Vagina (tissue), 2 donors: ENCODE measurements at regions not wholly inside any gene's neighbourhood (a gene's known extent, or its start where the extent isn't known, plus 50 kb on each side); places are given as distances from the start of the nearest gene placed in this dataset.

Experiments used
- DNase-seq, 2 donors: peaks; one replicate each; pipeline ENCODE4 v3.0.0-alpha.2; 2017; ENCODE audit errors: extremely low spot score in 2 of 2
- H3K27ac ChIP-seq: fragments of 200-600 bp; sonication (generic); one replicate; pipeline ENCODE4 v1.5.1; 2019
- H3K27me3 ChIP-seq: fragments of 200-600 bp; sonication (generic); one replicate; pipeline ENCODE4 v1.5.1; 2019
- H3K36me3 ChIP-seq, 2 donors: fragments of 200-600 bp; sonication (generic); one replicate each; pipeline ENCODE4 v1.5.1; 2017 to 2019
- H3K4me1 ChIP-seq: fragments of 200-600 bp; sonication (generic); one replicate; pipeline ENCODE4 v1.5.1; 2019
- H3K4me3 ChIP-seq, 2 donors: fragments of 200-600 bp; sonication (generic); 1 replicate in 1 of 2; 2 replicates in 1 of 2; pipeline ENCODE4 v1.5.1; 2016 to 2019
- H3K9me3 ChIP-seq: fragments of 200-600 bp; sonication (generic); one replicate; pipeline ENCODE4 v1.5.1; 2019
- POLR2A ChIP-seq, 2 donors: fragments of 450-650 bp; IDR thresholded peaks; one replicate each; pipeline ENCODE4 v1.6.1; 2017; ENCODE audit warnings: antibody characterized with exemption in 2 of 2, mild to moderate bottlenecking in 2 of 2, moderate library complexity in 2 of 2
- POLR2AphosphoS5 ChIP-seq, 2 donors: sonication (generic); formaldehyde crosslinking; IDR thresholded peaks; one replicate each; pipeline ENCODE4 v1.9.0; 2017; ENCODE audit warnings: antibody characterized with exemption in 2 of 2, mild to moderate bottlenecking in 2 of 2, low read depth in 1 of 2; ENCODE audit not compliant: insufficient read depth in 1 of 2
- intact Hi-C: fragments of 100-400 bp; cut with DNase I; formaldehyde crosslinking; loops from one replicate; pipeline ENCODE4 v1.15.1; 2023
- TF ChIP-seq, protein P1 (sequence below), 3 experiments: fragments of 450-650 bp in 2 of 3; fragments of 200-600 bp in 1 of 3; sonication (generic) in 1 of 3; IDR thresholded peaks; one replicate each; pipeline ENCODE4 v1.5.1; 2017 to 2019; ENCODE audit warnings: antibody characterized with exemption in 3 of 3, mild to moderate bottlenecking in 2 of 3, moderate library complexity in 2 of 3

DNA sequence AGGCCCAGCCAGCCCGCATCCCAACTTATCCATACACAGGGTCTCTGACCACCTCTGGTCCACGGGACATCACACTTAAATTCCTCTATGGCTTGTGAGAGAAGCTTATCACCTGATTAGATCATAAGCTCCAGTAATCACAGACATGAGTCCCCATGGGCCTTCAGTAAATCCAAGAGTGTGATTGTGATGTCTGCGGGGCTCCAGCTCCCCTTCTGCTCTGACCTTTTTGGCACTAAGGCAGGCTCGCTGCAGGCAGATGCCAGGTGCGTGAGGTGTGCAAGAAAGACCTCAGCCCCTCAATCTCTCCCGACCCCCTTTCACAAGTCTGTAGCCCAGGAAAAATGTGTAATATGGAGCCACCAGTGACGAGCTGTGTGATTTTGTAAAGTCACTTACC lies 127.6 kb upstream of the DUSP22 start:
- H3K4me1 ChIP-seq = no peaks in the 10 kb centered on the region
- intact Hi-C loops = no loop called here
- TF ChIP-seq POLR2A (IDR thresholded peaks at IDR 0.05) = no peak
- no peaks in the 10 kb centered on the region for H3K9me3 ChIP-seq
- H3K27me3 ChIP-seq = no peaks in the 10 kb centered on the region
- H3K4me3 ChIP-seq = no peak overlapping the region
- H3K36me3 ChIP-seq = no peaks in the 10 kb centered on the region
- no peak for DNase-seq
- H3K27ac ChIP-seq = no peak overlapping the region

DNA sequence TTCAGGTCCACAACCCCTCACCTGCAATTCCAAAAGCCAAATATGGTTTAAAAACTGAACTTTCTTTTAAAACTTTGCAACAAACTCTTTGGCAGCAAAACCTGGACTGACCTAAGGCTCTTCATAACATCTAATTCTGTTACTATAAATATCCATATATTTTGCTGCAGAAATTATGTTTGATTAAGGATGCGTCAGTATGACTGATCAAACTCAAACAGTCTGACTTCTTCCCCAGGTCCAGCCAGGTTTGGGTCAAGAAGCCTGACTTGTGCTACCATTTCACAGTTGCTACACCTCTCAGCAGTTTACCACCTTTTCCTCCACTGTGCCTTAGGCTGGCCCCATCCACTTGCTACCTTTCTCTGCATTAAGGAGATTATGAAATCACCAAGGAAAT lies 127.0 kb upstream of the DUSP22 start:
- no peaks in the 10 kb centered on the region for H3K36me3 ChIP-seq
- TF ChIP-seq, protein P1, sequence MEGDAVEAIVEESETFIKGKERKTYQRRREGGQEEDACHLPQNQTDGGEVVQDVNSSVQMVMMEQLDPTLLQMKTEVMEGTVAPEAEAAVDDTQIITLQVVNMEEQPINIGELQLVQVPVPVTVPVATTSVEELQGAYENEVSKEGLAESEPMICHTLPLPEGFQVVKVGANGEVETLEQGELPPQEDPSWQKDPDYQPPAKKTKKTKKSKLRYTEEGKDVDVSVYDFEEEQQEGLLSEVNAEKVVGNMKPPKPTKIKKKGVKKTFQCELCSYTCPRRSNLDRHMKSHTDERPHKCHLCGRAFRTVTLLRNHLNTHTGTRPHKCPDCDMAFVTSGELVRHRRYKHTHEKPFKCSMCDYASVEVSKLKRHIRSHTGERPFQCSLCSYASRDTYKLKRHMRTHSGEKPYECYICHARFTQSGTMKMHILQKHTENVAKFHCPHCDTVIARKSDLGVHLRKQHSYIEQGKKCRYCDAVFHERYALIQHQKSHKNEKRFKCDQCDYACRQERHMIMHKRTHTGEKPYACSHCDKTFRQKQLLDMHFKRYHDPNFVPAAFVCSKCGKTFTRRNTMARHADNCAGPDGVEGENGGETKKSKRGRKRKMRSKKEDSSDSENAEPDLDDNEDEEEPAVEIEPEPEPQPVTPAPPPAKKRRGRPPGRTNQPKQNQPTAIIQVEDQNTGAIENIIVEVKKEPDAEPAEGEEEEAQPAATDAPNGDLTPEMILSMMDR (IDR thresholded peaks at IDR 0.05) = no peak
- no peak for TF ChIP-seq POLR2AphosphoS5 (IDR thresholded peaks at IDR 0.05; ENCODE audit: insufficient read depth in 1 of 2, low read depth in 1 of 2)
- TF ChIP-seq POLR2A (IDR thresholded peaks at IDR 0.05) = no peak
- H3K27ac ChIP-seq = no peak overlapping the region
- H3K4me1 ChIP-seq = no peaks in the 10 kb centered on the region
- no peaks in the 10 kb centered on the region for H3K27me3 ChIP-seq
- H3K9me3 ChIP-seq = no peaks in the 10 kb centered on the region
- intact Hi-C loops = no loop called here
- H3K4me3 ChIP-seq = no peak overlapping the region
- no peak for DNase-seq

DNA sequence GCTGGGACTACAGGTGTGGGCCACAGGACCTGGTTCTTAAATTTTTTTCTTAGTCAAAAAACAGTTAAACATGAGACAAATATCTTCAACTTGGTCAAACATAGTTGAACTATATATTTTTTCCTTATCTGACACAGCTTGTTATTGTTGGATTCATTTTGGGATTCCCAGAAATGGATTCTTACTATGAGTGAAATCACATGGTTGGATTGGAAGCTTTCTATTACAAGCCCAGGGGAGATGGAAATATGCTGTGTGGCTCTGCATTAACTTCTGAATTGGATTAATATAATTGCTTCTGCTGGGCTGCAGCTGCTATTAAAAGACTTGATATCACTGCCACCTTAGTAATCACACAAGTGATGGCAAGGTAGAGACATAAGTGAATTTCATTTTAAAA lies 126.4 kb upstream of the DUSP22 start:
- no peak for DNase-seq
- Histone ChIP-seq H3K27me3 (no peaks in the 10 kb centered on the region), H3K4me3 (no peak overlapping the region), H3K27ac (no peak overlapping the region), H3K36me3 (no peaks in the 10 kb centered on the region), H3K4me1 (no peaks in the 10 kb centered on the region), H3K9me3 (no peaks in the 10 kb centered on the region)
- intact Hi-C loops = no loop called here
- no peak for TF ChIP-seq POLR2AphosphoS5 (IDR thresholded peaks at IDR 0.05; ENCODE audit: insufficient read depth in 1 of 2, low read depth in 1 of 2)

DNA sequence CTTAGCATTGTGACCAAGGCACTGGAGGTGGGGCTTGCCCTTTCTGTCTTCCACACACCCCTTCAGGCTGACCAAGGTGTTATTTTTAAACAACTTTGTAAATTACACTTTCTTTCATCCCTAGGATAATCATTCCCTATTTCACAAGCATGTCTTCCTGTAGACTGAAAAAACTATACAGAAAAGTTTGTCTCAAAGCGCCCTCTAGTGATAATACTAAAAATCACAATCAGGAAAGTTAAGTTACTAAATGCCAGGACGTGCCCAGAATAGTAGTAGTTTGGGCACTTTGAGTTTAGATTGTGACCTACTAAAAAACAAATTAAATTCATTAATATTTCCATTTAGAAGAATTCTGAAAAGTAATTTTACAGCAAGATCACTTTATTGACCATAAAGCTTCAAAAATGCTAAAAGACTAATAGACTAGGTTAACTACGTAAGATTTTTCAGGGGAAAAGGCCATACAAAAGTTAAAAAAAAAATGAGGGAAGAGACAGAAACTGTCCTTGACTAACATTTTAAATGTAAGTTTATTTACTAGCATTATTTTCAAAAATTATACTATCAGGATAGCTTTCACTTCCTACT lies 123.3 kb upstream of the DUSP22 start:
- no peaks in the 10 kb centered on the region for H3K27me3 ChIP-seq
- no peak for DNase-seq
- intact Hi-C loops = no loop called here
- no peaks in the 10 kb centered on the region for H3K4me1 ChIP-seq
- no peak for TF ChIP-seq POLR2AphosphoS5 (IDR thresholded peaks at IDR 0.05; ENCODE audit: insufficient read depth in 1 of 2, low read depth in 1 of 2)
- TF ChIP-seq, protein P1 (IDR thresholded peaks at IDR 0.05) = peak; percentile 14 to 40 (median 38)
- TF ChIP-seq POLR2A (IDR thresholded peaks at IDR 0.05) = no peak
- no peaks in the 10 kb centered on the region for H3K36me3 ChIP-seq
- H3K4me3 ChIP-seq = no peak overlapping the region
- H3K9me3 ChIP-seq = no peaks in the 10 kb centered on the region
- no peak overlapping the region for H3K27ac ChIP-seq

DNA sequence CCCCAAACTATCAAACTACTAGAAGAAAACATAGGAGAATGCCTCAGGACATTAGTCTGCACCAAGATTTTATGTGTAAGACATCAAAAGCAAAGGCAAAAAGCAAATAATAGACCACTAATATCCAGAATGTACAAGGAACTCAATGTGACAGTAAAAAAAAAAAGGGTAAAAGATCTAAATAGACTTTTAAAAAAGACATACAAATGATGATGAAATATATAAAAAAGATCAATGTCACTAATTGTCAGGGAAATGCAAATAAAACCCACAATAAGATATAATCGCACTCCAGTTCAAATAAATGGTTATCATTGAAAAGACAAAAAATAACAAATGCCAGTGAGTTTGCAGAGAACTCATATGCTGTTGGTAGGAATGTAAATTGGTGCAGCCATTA lies 118.3 kb upstream of the DUSP22 start:
- no peaks in the 10 kb centered on the region for H3K36me3 ChIP-seq
- DNase-seq = no peak
- no peaks in the 10 kb centered on the region for H3K9me3 ChIP-seq
- no peaks in the 10 kb centered on the region for H3K27me3 ChIP-seq
- H3K27ac ChIP-seq = no peak overlapping the region
- no peak overlapping the region for H3K4me3 ChIP-seq
- H3K4me1 ChIP-seq = no peaks in the 10 kb centered on the region
- no peak for TF ChIP-seq POLR2A (IDR thresholded peaks at IDR 0.05)
- no peak for TF ChIP-seq POLR2AphosphoS5 (IDR thresholded peaks at IDR 0.05; ENCODE audit: insufficient read depth in 1 of 2, low read depth in 1 of 2)
- TF ChIP-seq, protein P1 (IDR thresholded peaks at IDR 0.05) = no peak
- intact Hi-C loops = no loop called here

DNA sequence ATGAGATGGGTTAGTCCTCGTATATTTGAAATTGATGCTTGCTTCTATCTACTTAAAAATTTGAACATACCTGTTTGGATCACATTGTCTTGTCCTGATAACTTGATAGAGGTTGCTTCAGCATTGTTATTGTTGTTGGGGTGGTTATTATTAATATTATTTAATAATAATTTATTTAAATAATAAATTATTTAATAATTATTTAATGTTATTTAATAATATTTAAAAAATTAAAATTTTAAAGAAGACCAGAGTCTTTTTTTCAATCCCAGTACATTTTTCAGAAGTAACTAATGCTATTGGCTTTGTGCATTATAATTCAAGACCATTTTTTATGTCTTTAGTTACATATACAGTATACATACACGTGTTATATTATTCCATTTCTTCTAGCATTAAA lies 116.6 kb upstream of the DUSP22 start:
- H3K36me3 ChIP-seq = no peaks in the 10 kb centered on the region
- H3K27me3 ChIP-seq = no peaks in the 10 kb centered on the region
- no peaks in the 10 kb centered on the region for H3K9me3 ChIP-seq
- TF ChIP-seq POLR2AphosphoS5 (IDR thresholded peaks at IDR 0.05; ENCODE audit: insufficient read depth in 1 of 2, low read depth in 1 of 2) = no peak
- TF ChIP-seq, protein P1 (IDR thresholded peaks at IDR 0.05) = no peak
- no peak for TF ChIP-seq POLR2A (IDR thresholded peaks at IDR 0.05)
- H3K4me3 ChIP-seq = no peak overlapping the region
- DNase-seq = no peak
- intact Hi-C loops = no loop called here
- H3K4me1 ChIP-seq = no peaks in the 10 kb centered on the region
- H3K27ac ChIP-seq = no peak overlapping the region
